GM23338 (cell line): ENCODE measurements at regions not wholly inside any gene's neighbourhood (a gene's known extent, or its start where the extent isn't known, plus 50 kb on each side); places are given as distances from the start of the nearest gene placed in this dataset.

Source experiments
- ATAC-seq: fragments of 200-7000 bp; cut with Tn5 transposase; 3 replicates; pipeline ENCODE4 v1.9.1; 2020
- DNase-seq: peaks from one replicate; pipeline ENCODE4 v3.0.0-alpha.2; 2015; ENCODE audit warnings: low spot score
- H2AFZ ChIP-seq: fragments of 200-600 bp; sonication (generic); 2 replicates; pipeline ENCODE4 v1.8.0; 2016; ENCODE audit warnings: antibody characterized with exemption, mild to moderate bottlenecking, moderate library complexity
- H3F3A ChIP-seq: fragments of 200-600 bp; sonication (generic); replicated peaks from 2 replicates; pipeline ENCODE4 v1.8.0; 2017; ENCODE audit warnings: antibody characterized with exemption, mixed run types, low read depth
- H3K27ac ChIP-seq: fragments of 200-600 bp; sonication (generic); 2 replicates; pipeline ENCODE4 v1.6.1; 2016; ENCODE audit warnings: low read depth
- H3K27me3 ChIP-seq: fragments of 200-600 bp; sonication (generic); 2 replicates; pipeline ENCODE4 v1.8.0; 2016; ENCODE audit warnings: mild to moderate bottlenecking, mixed run types, moderate library complexity; ENCODE audit not compliant: insufficient read depth
- H3K36me3 ChIP-seq: fragments of 200-600 bp; sonication (generic); 2 replicates; pipeline ENCODE4 v1.8.0; 2016; ENCODE audit warnings: mild to moderate bottlenecking; ENCODE audit not compliant: insufficient read depth
- H3K4me1 ChIP-seq: fragments of 200-600 bp; sonication (generic); 2 replicates; pipeline ENCODE4 v1.8.0; 2016; ENCODE audit warnings: mild to moderate bottlenecking, moderate library complexity; ENCODE audit not compliant: insufficient read depth
- H3K4me2 ChIP-seq: fragments of 200-600 bp; sonication (generic); 2 replicates; pipeline ENCODE4 v1.7.1; 2017; ENCODE audit warnings: mixed run types
- H3K4me3 ChIP-seq: fragments of 200-600 bp; sonication (generic); 2 replicates; pipeline ENCODE4 v1.6.1; 2016; ENCODE audit warnings: mixed run types
- H3K79me2 ChIP-seq: fragments of 200-600 bp; sonication (generic); replicated peaks from 2 replicates; pipeline ENCODE4 v1.8.0; 2017; ENCODE audit warnings: mild to moderate bottlenecking; ENCODE audit not compliant: insufficient read depth
- H3K9me2 ChIP-seq: fragments of 200-600 bp; sonication (generic); 2 replicates; pipeline ENCODE4 v1.8.0; 2017; ENCODE audit not compliant: insufficient read depth
- H4K20me1 ChIP-seq: fragments of 200-600 bp; sonication (generic); replicated peaks from 2 replicates; pipeline ENCODE4 v1.8.0; 2017; ENCODE audit warnings: mild to moderate bottlenecking; ENCODE audit not compliant: insufficient read depth
- H3K27ac Mint-ChIP-seq: 2 replicates; pipeline ENCODE4 v1.8.0; 2020; ENCODE audit warnings: inconsistent platforms, mild to moderate bottlenecking, moderate library complexity, mixed read lengths
- H3K27me3 Mint-ChIP-seq: 3 replicates; pipeline ENCODE4 v1.8.0; 2022; ENCODE audit warnings: low read depth, mild to moderate bottlenecking, moderate library complexity, mixed read lengths, inconsistent platforms; ENCODE audit not compliant: insufficient read depth, poor library complexity
- H3K36me3 Mint-ChIP-seq: 3 replicates; pipeline ENCODE4 v1.8.0; 2021; ENCODE audit warnings: low read depth, mild to moderate bottlenecking, inconsistent platforms, moderate library complexity, mixed read lengths
- H3K4me1 Mint-ChIP-seq: 3 replicates; pipeline ENCODE4 v1.8.0; 2020; ENCODE audit warnings: mild to moderate bottlenecking, inconsistent platforms, mixed read lengths
- H3K4me3 Mint-ChIP-seq: 3 replicates; pipeline ENCODE4 v1.8.0; 2021; ENCODE audit warnings: moderate library complexity, mild to moderate bottlenecking, inconsistent platforms, mixed read lengths
- H3K9me3 Mint-ChIP-seq: 3 replicates; pipeline ENCODE4 v1.8.0; 2020; ENCODE audit warnings: moderate library complexity, mild to moderate bottlenecking, inconsistent platforms, mixed read lengths
- CREB1 ChIP-seq: fragments of 250-450 bp; sonication (Bioruptor Pico); IDR thresholded peaks from 2 replicates; pipeline ENCODE4 v1.5.0; 2020; ENCODE audit warnings: low read depth, mild to moderate bottlenecking, moderate library complexity
- EZH2 ChIP-seq: fragments of 200-600 bp; sonication (generic); IDR thresholded peaks from one replicate; pipeline ENCODE4 v1.8.0; 2017; ENCODE audit warnings: antibody characterized with exemption, mild to moderate bottlenecking, low read depth; ENCODE audit not compliant: unreplicated experiment
- NANOG ChIP-seq: IDR thresholded peaks from 2 replicates; pipeline ENCODE4 v1.6.1; 2016; ENCODE audit warnings: antibody characterized with exemption, borderline replicate concordance
- POLR2AphosphoS5 ChIP-seq: IDR thresholded peaks from 2 replicates; pipeline ENCODE4 v1.6.1; 2016; ENCODE audit warnings: antibody characterized with exemption, low read depth
- STAT1 ChIP-seq: IDR thresholded peaks from one replicate; pipeline ENCODE4 v1.6.1; 2016; ENCODE audit warnings: antibody characterized with exemption; ENCODE audit not compliant: unreplicated experiment
- ZNF114 ChIP-seq: fragments of 250-450 bp; sonication (Bioruptor Pico); IDR thresholded peaks from 2 replicates; pipeline ENCODE4 v1.5.0; 2020; ENCODE audit warnings: mild to moderate bottlenecking, moderate library complexity
- ZNF331 ChIP-seq: fragments of 250-450 bp; sonication (Bioruptor Pico); IDR thresholded peaks from 2 replicates; pipeline ENCODE4 v1.5.0; 2020; ENCODE audit warnings: low read depth, mild to moderate bottlenecking, moderate library complexity
- TF ChIP-seq, protein P1 (sequence below), 2 experiments: fragments of 200-600 bp in 1 of 2; sonication (generic) in 1 of 2; conservative IDR thresholded peaks; 2 replicates each; pipeline versions ENCODE4 v1.5.1 to v1.6.1; 2016 to 2017; ENCODE audit warnings: antibody characterized with exemption in 2 of 2, low read depth in 2 of 2, mild to moderate bottlenecking in 2 of 2, moderate library complexity in 1 of 2
- TF ChIP-seq, protein P2 (sequence below): fragments of 250-450 bp; sonication (Bioruptor Pico); IDR thresholded peaks from 2 replicates; pipeline ENCODE4 v1.5.0; 2020; ENCODE audit warnings: mild to moderate bottlenecking, moderate library complexity
- TF ChIP-seq, protein P3 (sequence below): IDR thresholded peaks from one replicate; pipeline ENCODE4 v1.6.1; 2018; ENCODE audit warnings: antibody characterized with exemption; ENCODE audit not compliant: unreplicated experiment

DNA sequence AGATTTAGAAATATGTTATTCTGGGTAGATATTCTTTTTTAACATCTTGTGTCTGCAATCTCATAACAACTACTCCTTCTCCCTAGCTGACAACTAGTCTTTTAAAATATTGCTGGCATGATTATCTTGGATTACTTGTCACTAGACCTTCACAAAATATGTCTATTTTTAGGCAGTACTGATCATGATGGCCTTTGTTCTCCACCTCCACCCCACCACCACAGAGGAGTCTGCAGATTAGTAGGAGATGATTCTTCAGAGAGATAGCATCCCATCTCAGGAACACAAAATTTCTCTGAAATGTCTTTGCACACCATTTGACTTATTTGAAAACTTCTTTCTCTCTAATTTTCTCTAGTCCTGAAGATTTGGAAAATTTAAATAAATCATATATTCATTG, 338.1 kb upstream of the SPHKAP start:
- no peak overlapping the region for H3K27ac Mint-ChIP-seq
- no peak overlapping the region for H3K4me2 ChIP-seq

More for the DNA sequence above, 338.1 kb upstream of the SPHKAP start:
- Mint-ChIP-seq H3K27me3 (no peaks in the 10 kb centered on the region), H3K4me3 (no peak overlapping the region), H3K9me3 (peaks cover 13% of the 10 kb centered on the region), H3K4me1 (peaks cover 16% of the 10 kb centered on the region), H3K36me3 (peaks cover 30% of the 10 kb centered on the region)
- Histone ChIP-seq H3K4me3 (no peak overlapping the region), H2AFZ (no peak overlapping the region), H3K79me2 (no peaks in the 10 kb centered on the region), H3K36me3 (no peaks in the 10 kb centered on the region), H3K27me3 (no peaks in the 10 kb centered on the region), H4K20me1 (no peaks in the 10 kb centered on the region), H3K27ac (no peak overlapping the region), H3K4me1 (peaks cover 20% of the 10 kb centered on the region), H3F3A (no peaks in the 10 kb centered on the region), H3K9me2 (peaks cover 4% of the 10 kb centered on the region)
- no peak for ATAC-seq
- no peak for DNase-seq
- TF ChIP-seq ZNF331 (CRISPR knock-in tag) = no peak
- TF ChIP-seq, protein P1, sequence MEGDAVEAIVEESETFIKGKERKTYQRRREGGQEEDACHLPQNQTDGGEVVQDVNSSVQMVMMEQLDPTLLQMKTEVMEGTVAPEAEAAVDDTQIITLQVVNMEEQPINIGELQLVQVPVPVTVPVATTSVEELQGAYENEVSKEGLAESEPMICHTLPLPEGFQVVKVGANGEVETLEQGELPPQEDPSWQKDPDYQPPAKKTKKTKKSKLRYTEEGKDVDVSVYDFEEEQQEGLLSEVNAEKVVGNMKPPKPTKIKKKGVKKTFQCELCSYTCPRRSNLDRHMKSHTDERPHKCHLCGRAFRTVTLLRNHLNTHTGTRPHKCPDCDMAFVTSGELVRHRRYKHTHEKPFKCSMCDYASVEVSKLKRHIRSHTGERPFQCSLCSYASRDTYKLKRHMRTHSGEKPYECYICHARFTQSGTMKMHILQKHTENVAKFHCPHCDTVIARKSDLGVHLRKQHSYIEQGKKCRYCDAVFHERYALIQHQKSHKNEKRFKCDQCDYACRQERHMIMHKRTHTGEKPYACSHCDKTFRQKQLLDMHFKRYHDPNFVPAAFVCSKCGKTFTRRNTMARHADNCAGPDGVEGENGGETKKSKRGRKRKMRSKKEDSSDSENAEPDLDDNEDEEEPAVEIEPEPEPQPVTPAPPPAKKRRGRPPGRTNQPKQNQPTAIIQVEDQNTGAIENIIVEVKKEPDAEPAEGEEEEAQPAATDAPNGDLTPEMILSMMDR (conservative IDR thresholded peaks at IDR 0.05; ENCODE audit: low read depth in 2 of 2) = no peak
- no peak for TF ChIP-seq EZH2
- no peak for TF ChIP-seq POLR2AphosphoS5
- no peak for TF ChIP-seq NANOG
- TF ChIP-seq, protein P2, sequence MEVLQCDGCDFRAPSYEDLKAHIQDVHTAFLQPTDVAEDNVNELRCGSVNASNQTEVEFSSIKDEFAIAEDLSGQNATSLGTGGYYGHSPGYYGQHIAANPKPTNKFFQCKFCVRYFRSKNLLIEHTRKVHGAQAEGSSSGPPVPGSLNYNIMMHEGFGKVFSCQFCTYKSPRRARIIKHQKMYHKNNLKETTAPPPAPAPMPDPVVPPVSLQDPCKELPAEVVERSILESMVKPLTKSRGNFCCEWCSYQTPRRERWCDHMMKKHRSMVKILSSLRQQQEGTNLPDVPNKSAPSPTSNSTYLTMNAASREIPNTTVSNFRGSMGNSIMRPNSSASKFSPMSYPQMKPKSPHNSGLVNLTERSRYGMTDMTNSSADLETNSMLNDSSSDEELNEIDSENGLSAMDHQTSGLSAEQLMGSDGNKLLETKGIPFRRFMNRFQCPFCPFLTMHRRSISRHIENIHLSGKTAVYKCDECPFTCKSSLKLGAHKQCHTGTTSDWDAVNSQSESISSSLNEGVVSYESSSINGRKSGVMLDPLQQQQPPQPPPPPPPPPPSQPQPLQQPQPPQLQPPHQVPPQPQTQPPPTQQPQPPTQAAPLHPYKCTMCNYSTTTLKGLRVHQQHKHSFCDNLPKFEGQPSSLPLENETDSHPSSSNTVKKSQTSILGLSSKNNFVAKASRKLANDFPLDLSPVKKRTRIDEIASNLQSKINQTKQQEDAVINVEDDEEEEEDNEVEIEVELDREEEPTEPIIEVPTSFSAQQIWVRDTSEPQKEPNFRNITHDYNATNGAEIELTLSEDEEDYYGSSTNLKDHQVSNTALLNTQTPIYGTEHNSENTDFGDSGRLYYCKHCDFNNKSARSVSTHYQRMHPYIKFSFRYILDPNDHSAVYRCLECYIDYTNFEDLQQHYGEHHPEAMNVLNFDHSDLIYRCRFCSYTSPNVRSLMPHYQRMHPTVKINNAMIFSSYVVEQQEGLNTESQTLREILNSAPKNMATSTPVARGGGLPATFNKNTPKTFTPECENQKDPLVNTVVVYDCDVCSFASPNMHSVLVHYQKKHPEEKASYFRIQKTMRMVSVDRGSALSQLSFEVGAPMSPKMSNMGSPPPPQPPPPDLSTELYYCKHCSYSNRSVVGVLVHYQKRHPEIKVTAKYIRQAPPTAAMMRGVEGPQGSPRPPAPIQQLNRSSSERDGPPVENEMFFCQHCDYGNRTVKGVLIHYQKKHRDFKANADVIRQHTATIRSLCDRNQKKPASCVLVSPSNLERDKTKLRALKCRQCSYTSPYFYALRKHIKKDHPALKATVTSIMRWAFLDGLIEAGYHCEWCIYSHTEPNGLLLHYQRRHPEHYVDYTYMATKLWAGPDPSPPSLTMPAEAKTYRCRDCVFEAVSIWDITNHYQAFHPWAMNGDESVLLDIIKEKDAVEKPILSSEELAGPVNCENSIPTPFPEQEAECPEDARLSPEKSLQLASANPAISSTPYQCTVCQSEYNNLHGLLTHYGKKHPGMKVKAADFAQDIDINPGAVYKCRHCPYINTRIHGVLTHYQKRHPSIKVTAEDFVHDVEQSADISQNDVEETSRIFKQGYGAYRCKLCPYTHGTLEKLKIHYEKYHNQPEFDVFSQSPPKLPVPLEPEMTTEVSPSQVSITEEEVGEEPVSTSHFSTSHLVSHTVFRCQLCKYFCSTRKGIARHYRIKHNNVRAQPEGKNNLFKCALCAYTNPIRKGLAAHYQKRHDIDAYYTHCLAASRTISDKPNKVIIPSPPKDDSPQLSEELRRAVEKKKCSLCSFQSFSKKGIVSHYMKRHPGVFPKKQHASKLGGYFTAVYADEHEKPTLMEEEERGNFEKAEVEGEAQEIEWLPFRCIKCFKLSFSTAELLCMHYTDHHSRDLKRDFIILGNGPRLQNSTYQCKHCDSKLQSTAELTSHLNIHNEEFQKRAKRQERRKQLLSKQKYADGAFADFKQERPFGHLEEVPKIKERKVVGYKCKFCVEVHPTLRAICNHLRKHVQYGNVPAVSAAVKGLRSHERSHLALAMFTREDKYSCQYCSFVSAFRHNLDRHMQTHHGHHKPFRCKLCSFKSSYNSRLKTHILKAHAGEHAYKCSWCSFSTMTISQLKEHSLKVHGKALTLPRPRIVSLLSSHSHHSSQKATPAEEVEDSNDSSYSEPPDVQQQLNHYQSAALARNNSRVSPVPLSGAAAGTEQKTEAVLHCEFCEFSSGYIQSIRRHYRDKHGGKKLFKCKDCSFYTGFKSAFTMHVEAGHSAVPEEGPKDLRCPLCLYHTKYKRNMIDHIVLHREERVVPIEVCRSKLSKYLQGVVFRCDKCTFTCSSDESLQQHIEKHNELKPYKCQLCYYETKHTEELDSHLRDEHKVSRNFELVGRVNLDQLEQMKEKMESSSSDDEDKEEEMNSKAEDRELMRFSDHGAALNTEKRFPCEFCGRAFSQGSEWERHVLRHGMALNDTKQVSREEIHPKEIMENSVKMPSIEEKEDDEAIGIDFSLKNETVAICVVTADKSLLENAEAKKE = no peak
- TF ChIP-seq STAT1 = no peak
- TF ChIP-seq ZNF114 (CRISPR knock-in tag) = no peak
- TF ChIP-seq, protein P3, sequence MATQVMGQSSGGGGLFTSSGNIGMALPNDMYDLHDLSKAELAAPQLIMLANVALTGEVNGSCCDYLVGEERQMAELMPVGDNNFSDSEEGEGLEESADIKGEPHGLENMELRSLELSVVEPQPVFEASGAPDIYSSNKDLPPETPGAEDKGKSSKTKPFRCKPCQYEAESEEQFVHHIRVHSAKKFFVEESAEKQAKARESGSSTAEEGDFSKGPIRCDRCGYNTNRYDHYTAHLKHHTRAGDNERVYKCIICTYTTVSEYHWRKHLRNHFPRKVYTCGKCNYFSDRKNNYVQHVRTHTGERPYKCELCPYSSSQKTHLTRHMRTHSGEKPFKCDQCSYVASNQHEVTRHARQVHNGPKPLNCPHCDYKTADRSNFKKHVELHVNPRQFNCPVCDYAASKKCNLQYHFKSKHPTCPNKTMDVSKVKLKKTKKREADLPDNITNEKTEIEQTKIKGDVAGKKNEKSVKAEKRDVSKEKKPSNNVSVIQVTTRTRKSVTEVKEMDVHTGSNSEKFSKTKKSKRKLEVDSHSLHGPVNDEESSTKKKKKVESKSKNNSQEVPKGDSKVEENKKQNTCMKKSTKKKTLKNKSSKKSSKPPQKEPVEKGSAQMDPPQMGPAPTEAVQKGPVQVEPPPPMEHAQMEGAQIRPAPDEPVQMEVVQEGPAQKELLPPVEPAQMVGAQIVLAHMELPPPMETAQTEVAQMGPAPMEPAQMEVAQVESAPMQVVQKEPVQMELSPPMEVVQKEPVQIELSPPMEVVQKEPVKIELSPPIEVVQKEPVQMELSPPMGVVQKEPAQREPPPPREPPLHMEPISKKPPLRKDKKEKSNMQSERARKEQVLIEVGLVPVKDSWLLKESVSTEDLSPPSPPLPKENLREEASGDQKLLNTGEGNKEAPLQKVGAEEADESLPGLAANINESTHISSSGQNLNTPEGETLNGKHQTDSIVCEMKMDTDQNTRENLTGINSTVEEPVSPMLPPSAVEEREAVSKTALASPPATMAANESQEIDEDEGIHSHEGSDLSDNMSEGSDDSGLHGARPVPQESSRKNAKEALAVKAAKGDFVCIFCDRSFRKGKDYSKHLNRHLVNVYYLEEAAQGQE = no peak
- no peak for TF ChIP-seq CREB1 (CRISPR knock-in tag)
